ENCODE measurements at regions not wholly inside any gene's neighbourhood (a gene's known extent, or its start where the extent isn't known, plus 50 kb on each side); places are given as distances from the start of the nearest gene placed in this dataset.

- H3K79me2 ChIP-seq (ENCODE audit: insufficient read depth, low read length): no peaks in the 10 kb centered on the region
- no peaks in the 10 kb centered on the region for H3K4me1 ChIP-seq (ENCODE audit: control insufficient read depth in 1 of 2, insufficient read depth in 2 of 2, low read length in 2 of 2)
- RAD21 ChIA-PET (ENCODE audit: low non-redundant PET in 1 of 2, low total read pairs in 2 of 2, uncharacterized antibody in 2 of 2, unreplicated experiment in 2 of 2): no interaction called here
- POLR2A ChIA-PET: no interaction called here
- H3K27ac ChIP-seq (ENCODE audit: low read depth, low read length): no peak overlapping the region
- H3K4me3 ChIP-seq (replicated peaks in 1 of 2; ENCODE audit: low read depth in 1 of 2, low read length in 2 of 2): no peak overlapping the region
- no peaks in the 10 kb centered on the region for H3K36me3 ChIP-seq (ENCODE audit: control insufficient read depth in 1 of 2, insufficient read depth in 2 of 2, low read length in 2 of 2)
- no peak overlapping the region for H3K9ac ChIP-seq (ENCODE audit: low read length)
- H3K4me2 ChIP-seq (ENCODE audit: low read length): no peak overlapping the region
- no TSS peak for BruUV-seq (replicated peaks)
- no peaks in the 10 kb centered on the region for H3K9me2 ChIP-seq (ENCODE audit: insufficient read depth)
- H3K9me3 ChIP-seq (ENCODE audit: control insufficient read depth in 1 of 2, insufficient read depth in 1 of 2, low read depth in 1 of 2, low read length in 2 of 2): no peaks in the 10 kb centered on the region
- no peak for TF ChIP-seq FOSL1 (IDR thresholded peaks at IDR 0.05; ENCODE audit: low read depth)
- TF ChIP-seq ZBTB33 (IDR thresholded peaks at IDR 0.05; ENCODE audit: extremely low read depth, insufficient replicate concordance, low read length): no peak
- no peak for TF ChIP-seq RAD21 (IDR thresholded peaks at IDR 0.05; ENCODE audit: low read depth)
- no peak for TF ChIP-seq ZNF274 (IDR thresholded peaks at IDR 0.05; ENCODE audit: low read depth, low read length)
- no peak for TF ChIP-seq MAX (IDR thresholded peaks at IDR 0.05)
- H3K27me3 ChIP-seq (ENCODE audit: insufficient read depth, low read length): no peaks in the 10 kb centered on the region
- DNase-seq (ENCODE audit: low read depth, low spot score): no peak
- no peak for ATAC-seq
- intact Hi-C loops (cut with micrococcal nuclease): no loop called here
- CTCF ChIA-PET: no interaction called here
- no peaks in the 10 kb centered on the region for H4K20me1 ChIP-seq (ENCODE audit: insufficient read depth)
- no peak overlapping the region for H2AFZ ChIP-seq (ENCODE audit: low read depth, low read length, poor library complexity, severe bottlenecking)
These were observed 480.7 kb downstream of the RPS29 start for GRCh38 chr14:49105512-49105911.

GRCh38 chr14:49092345-49092744 lies 493.8 kb downstream of the RPS29 start:
- no peak overlapping the region for H3K4me3 ChIP-seq (replicated peaks in 1 of 2; ENCODE audit: low read depth in 1 of 2, low read length in 2 of 2)
- BruUV-seq (replicated peaks): no TSS peak
- no peak for DNase-seq (ENCODE audit: low read depth, low spot score)
- H3K9me2 ChIP-seq (ENCODE audit: insufficient read depth): no peaks in the 10 kb centered on the region
- no peak overlapping the region for H3K9ac ChIP-seq (ENCODE audit: low read length)
- RAD21 ChIA-PET (ENCODE audit: low non-redundant PET in 1 of 2, low total read pairs in 2 of 2, uncharacterized antibody in 2 of 2, unreplicated experiment in 2 of 2): no interaction called here
- intact Hi-C loops (cut with micrococcal nuclease): no loop called here
- H3K27me3 ChIP-seq (ENCODE audit: insufficient read depth, low read length): no peaks in the 10 kb centered on the region
- H3K4me2 ChIP-seq (ENCODE audit: low read length): no peak overlapping the region
- H2AFZ ChIP-seq (ENCODE audit: low read depth, low read length, poor library complexity, severe bottlenecking): no peak overlapping the region
- POLR2A ChIA-PET: no interaction called here
- H4K20me1 ChIP-seq (ENCODE audit: insufficient read depth): no peaks in the 10 kb centered on the region; the same call in 1 of the 2 replicates
- H3K79me2 ChIP-seq (ENCODE audit: insufficient read depth, low read length): no peaks in the 10 kb centered on the region
- TF ChIP-seq EGR1 (IDR thresholded peaks at IDR 0.05; ENCODE audit: low read depth): no peak
- TF ChIP-seq MAX (IDR thresholded peaks at IDR 0.05): no peak
- no peak for TF ChIP-seq CEBPB (IDR thresholded peaks at IDR 0.05; ENCODE audit: low read depth)
- CTCF ChIA-PET: no interaction called here
- no peaks in the 10 kb centered on the region for H3K4me1 ChIP-seq (ENCODE audit: control insufficient read depth in 1 of 2, insufficient read depth in 2 of 2, low read length in 2 of 2)
- no peaks in the 10 kb centered on the region for H3K9me3 ChIP-seq (ENCODE audit: control insufficient read depth in 1 of 2, insufficient read depth in 1 of 2, low read depth in 1 of 2, low read length in 2 of 2)
- H3K27ac ChIP-seq (ENCODE audit: low read depth, low read length): no peak overlapping the region
- ATAC-seq: no peak
- no peaks in the 10 kb centered on the region for H3K36me3 ChIP-seq (ENCODE audit: control insufficient read depth in 1 of 2, insufficient read depth in 2 of 2, low read length in 2 of 2)
